ENCODE measurements at regions not wholly inside any gene's neighbourhood (a gene's known extent, or its start where the extent isn't known, plus 50 kb on each side); places are given as distances from the start of the nearest gene placed in this dataset.

DNA sequence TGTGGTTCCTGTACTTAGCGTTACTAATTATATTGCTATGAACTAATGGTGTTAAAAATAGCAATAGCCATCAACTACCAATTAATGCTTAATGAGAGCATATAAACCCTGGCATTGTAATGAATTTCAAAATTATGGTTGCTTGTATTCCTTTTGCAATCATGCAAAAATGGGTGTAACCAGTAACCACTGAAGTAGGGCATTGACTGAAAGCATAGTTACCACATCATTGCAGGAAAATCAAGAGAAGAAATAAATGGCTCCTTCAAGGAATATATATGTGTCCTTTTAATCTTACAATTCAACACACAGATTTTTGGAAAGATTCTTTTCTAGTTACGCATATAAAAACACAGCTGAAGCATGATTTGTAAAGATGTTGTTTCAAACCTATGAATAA, 328.3 kb upstream of the AGTR1 start:
- no peak for DNase-seq (ENCODE audit: low read depth)
- H3K4me3 ChIP-seq (ENCODE audit: low read depth, low read length), result no peak overlapping the region
- TF ChIP-seq, protein P1, sequence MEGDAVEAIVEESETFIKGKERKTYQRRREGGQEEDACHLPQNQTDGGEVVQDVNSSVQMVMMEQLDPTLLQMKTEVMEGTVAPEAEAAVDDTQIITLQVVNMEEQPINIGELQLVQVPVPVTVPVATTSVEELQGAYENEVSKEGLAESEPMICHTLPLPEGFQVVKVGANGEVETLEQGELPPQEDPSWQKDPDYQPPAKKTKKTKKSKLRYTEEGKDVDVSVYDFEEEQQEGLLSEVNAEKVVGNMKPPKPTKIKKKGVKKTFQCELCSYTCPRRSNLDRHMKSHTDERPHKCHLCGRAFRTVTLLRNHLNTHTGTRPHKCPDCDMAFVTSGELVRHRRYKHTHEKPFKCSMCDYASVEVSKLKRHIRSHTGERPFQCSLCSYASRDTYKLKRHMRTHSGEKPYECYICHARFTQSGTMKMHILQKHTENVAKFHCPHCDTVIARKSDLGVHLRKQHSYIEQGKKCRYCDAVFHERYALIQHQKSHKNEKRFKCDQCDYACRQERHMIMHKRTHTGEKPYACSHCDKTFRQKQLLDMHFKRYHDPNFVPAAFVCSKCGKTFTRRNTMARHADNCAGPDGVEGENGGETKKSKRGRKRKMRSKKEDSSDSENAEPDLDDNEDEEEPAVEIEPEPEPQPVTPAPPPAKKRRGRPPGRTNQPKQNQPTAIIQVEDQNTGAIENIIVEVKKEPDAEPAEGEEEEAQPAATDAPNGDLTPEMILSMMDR (IDR thresholded peaks at IDR 0.05; ENCODE audit: low read depth, low read length, missing control alignments), result no peak

DNA sequence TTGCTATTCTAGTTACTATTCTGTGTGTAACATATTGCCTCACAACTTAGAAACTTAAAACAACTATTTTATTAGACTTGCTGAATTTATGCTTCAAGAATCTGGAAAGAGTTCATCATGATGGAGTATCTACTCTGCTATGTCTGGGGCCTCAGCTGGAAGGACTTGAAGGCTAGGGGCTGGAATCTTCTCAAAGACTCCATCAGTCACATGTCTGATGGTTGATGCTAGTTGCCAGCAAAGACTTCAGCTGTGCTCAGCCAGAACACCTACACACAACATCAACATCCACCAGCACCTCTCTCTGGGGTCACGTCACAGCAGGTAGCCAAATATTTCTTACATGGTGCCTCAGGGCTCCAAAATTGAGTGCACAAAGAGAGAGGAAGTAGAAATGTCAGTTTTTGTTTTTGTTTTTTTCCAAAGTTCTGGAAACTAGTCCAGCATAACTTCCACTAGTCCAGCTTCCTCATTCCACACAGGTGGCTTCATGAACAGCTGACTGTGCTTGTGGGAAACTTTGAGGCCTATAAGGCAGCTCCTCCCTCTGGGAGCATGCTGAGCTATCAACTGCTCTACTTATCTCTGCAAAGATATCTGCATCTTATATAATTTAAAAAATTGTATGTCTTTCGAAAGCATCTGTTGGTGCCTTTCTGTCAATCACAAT, 325.4 kb upstream of the AGTR1 start:
- DNase-seq (ENCODE audit: low read depth), result no peak
- H3K4me3 ChIP-seq (ENCODE audit: low read depth, low read length), result no peak overlapping the region
- TF ChIP-seq, protein P1 (IDR thresholded peaks at IDR 0.05; ENCODE audit: low read depth, low read length, missing control alignments), result no peak

DNA sequence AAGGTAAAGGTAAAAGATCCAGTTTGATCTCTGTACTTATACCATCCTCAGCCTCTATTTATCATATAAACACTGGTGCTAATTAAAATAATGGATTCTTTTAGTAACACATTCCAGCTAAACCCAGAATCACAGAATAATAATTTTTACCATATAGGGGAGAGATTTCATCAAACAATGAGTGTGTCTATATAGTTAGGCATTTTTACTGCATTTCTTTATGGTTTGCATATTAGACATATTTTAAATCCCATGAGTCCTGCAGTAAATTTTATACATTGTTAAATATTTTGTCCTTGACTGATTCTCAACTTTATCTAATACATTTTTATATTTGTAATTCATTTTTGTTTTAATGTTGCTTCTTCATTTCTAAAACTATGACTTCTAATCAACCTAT, 323.7 kb upstream of the AGTR1 start:
- TF ChIP-seq, protein P1 (IDR thresholded peaks at IDR 0.05; ENCODE audit: low read depth, low read length, missing control alignments), result no peak
- H3K4me3 ChIP-seq (ENCODE audit: low read depth, low read length), result no peak overlapping the region
- DNase-seq (ENCODE audit: low read depth), result no peak

DNA sequence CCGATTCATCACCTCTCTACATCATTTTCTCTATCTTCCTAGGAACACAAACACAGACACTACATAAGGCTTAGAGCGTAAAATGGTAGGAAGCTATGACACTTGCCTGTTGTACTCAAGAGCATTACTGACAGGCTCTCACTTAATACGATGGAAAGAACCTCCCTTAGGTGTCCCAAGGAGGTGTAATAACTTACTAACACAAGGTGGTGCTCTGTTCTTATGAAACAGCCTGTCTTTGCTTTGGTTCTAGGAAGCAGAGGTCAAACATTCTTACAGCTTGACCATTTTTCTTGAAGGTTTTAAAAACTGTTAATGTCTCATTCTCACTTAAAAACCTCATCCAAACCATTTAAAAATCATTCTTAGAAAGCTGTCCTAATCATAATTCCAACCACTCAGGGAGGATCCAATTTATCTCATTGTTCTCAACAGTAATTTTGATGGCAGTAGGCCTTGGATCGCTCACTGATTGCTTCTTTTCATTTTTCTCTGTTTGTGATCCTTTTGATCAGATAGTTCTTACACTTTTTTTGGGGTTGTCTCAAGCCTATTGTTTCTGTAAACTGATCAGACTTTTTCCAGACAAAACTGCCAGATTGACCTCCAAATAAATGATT, 317.8 kb upstream of the AGTR1 start:
- H3K4me3 ChIP-seq (ENCODE audit: low read depth, low read length), result no peak overlapping the region
- TF ChIP-seq, protein P1 (IDR thresholded peaks at IDR 0.05; ENCODE audit: low read depth, low read length, missing control alignments), result peak; percentile 40
- peak; percentile 10 for DNase-seq (ENCODE audit: low read depth)

DNA sequence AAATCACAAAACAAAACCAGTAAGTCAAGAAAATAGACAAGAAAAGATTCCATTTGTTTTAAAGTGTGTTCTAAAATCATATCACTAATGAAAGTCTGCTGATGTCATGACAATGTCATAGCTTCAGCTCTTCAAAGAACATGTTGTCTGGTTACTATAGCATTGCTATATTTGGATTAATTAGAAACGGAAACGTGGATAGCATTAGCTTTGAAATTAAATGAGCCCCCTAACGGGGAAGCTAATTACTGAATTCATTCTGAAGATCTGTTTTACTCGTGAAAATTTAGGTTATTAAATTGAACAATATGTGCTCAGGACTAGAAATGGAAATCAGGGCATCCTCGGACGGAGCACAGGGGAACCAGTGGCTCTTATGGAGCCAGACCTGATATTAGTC, 316.7 kb upstream of the AGTR1 start:
- no peak overlapping the region for H3K4me3 ChIP-seq (ENCODE audit: low read depth, low read length)
- no peak for DNase-seq (ENCODE audit: low read depth)
- TF ChIP-seq, protein P1 (IDR thresholded peaks at IDR 0.05; ENCODE audit: low read depth, low read length, missing control alignments), result no peak

DNA sequence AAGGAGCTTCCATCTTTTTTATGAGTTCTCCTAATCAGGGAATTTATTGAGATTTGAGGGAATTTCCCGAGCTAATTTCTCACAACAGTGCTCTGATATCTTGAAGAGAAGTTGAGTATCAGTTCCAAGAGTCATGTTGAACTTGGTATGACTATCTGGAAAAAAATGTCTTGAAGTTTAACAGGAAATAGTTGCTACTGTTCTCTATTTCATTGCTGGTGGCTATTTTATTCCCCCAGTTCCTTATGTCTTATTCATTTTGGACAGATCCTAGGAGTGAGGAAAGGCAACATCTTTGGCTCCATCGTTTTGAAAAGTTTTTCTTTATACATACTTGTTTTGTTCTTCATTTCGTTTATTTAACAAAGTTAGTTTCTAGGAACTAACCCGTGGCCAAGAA, 307.8 kb upstream of the AGTR1 start:
- DNase-seq (ENCODE audit: low read depth), result no peak
- TF ChIP-seq, protein P1 (IDR thresholded peaks at IDR 0.05; ENCODE audit: low read depth, low read length, missing control alignments), result no peak
- no peak overlapping the region for H3K4me3 ChIP-seq (ENCODE audit: low read depth, low read length)

DNA sequence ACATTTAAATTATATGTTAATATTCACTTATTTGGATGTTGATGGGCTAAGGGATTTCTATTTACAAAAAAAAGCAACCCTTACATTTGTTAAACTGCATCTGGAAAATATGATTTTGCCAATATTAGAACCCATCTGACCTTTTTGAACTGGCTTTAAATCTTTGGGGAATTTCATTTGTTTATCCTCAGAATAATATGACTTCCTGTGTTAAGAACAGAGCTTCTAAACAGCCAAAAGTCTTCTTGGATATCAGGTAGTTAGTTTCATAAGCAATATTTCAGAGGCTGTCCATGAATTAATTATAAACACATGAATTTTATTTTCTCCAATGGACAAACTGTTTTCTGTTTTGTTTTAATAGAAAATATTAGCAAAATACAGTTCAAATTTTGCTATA, 301.9 kb upstream of the AGTR1 start:
- no peak overlapping the region for H3K4me3 ChIP-seq (ENCODE audit: low read depth, low read length)
- no peak for DNase-seq (ENCODE audit: low read depth)
- TF ChIP-seq, protein P1 (IDR thresholded peaks at IDR 0.05; ENCODE audit: low read depth, low read length, missing control alignments), result no peak

Data from GM12864 (cell line).